HL-60 (cell line): ENCODE measurements at regions not wholly inside any gene's neighbourhood (a gene's known extent, or its start where the extent isn't known, plus 50 kb on each side); places are given as distances from the start of the nearest gene placed in this dataset.
"Not testable (repeated sequence)": the region's sequence is repeated elsewhere in the genome, so short reads cannot be mapped to it uniquely, and the experiment has no call there.

Experiments
- DNase-seq, 2 experiments: peaks; one replicate each; pipeline ENCODE4 v3.0.0-alpha.2; 2010 to 2020; ENCODE audit warnings: low read depth in 1 of 2, low spot score in 1 of 2
- H3K27ac ChIP-seq: fragments of 250-450 bp; sonication (Bioruptor Pico); replicated peaks from 2 replicates; pipeline ENCODE4 v1.5.1; 2020; ENCODE audit warnings: mild to moderate bottlenecking, moderate library complexity
- H3K27me3 ChIP-seq: fragments of 250-450 bp; sonication (Bioruptor Pico); 2 replicates; pipeline ENCODE4 v1.5.1; 2021; ENCODE audit warnings: mild to moderate bottlenecking, moderate library complexity; ENCODE audit not compliant: insufficient read depth, poor library complexity, severe bottlenecking
- H3K4me3 ChIP-seq: replicated peaks from 2 replicates; pipeline ENCODE4 v1.5.1; 2011; ENCODE audit warnings: mild to moderate bottlenecking, control low read depth, low read length; ENCODE audit not compliant: insufficient read depth
- GABPA ChIP-seq: IDR thresholded peaks from 2 replicates; pipeline ENCODE4 v1.6.1; 2012; ENCODE audit warnings: low read depth
- POLR2AphosphoS5 ChIP-seq: IDR thresholded peaks from 2 replicates; pipeline ENCODE4 v1.6.1; 2012; ENCODE audit warnings: low read depth
- SPI1 ChIP-seq: IDR thresholded peaks from 2 replicates; pipeline ENCODE4 v1.6.1; 2012; ENCODE audit warnings: low read depth, mild to moderate bottlenecking, borderline replicate concordance
- TF ChIP-seq, protein P1 (sequence below): IDR thresholded peaks from 2 replicates; pipeline ENCODE4 v1.6.1; 2012; ENCODE audit warnings: low read depth; ENCODE audit not compliant: insufficient replicate concordance
- TF ChIP-seq, protein P2 (sequence below): IDR thresholded peaks from one replicate; pipeline ENCODE4 v1.5.1; 2011; ENCODE audit warnings: low read length, control low read depth, inconsistent platforms; ENCODE audit not compliant: insufficient read depth

DNA sequence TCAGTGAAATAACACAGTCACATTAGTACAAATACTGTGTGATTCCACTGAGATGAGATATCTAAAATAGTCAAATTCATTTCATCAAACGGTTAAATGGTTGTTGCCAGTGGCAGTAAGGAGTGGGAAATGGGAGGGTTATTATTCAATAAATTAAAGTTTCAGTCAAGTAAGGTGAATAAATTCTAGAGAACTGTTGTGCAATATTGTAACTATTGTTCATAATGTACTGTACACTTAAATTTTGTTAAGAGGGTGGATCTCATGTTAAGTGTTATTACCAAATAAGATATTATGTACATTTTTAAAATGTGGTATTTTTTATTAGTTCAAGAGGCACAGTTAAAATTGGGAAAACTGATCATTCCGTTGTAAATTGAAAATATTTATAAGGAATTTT lies 463.3 kb upstream of the BRINP3 start:
- no peak overlapping the region for H3K4me3 ChIP-seq
- no peak overlapping the region for H3K27ac ChIP-seq
- no peak for TF ChIP-seq POLR2AphosphoS5
- TF ChIP-seq, protein P1, sequence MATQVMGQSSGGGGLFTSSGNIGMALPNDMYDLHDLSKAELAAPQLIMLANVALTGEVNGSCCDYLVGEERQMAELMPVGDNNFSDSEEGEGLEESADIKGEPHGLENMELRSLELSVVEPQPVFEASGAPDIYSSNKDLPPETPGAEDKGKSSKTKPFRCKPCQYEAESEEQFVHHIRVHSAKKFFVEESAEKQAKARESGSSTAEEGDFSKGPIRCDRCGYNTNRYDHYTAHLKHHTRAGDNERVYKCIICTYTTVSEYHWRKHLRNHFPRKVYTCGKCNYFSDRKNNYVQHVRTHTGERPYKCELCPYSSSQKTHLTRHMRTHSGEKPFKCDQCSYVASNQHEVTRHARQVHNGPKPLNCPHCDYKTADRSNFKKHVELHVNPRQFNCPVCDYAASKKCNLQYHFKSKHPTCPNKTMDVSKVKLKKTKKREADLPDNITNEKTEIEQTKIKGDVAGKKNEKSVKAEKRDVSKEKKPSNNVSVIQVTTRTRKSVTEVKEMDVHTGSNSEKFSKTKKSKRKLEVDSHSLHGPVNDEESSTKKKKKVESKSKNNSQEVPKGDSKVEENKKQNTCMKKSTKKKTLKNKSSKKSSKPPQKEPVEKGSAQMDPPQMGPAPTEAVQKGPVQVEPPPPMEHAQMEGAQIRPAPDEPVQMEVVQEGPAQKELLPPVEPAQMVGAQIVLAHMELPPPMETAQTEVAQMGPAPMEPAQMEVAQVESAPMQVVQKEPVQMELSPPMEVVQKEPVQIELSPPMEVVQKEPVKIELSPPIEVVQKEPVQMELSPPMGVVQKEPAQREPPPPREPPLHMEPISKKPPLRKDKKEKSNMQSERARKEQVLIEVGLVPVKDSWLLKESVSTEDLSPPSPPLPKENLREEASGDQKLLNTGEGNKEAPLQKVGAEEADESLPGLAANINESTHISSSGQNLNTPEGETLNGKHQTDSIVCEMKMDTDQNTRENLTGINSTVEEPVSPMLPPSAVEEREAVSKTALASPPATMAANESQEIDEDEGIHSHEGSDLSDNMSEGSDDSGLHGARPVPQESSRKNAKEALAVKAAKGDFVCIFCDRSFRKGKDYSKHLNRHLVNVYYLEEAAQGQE: no peak
- no peak for TF ChIP-seq GABPA
- no peak for TF ChIP-seq SPI1
- TF ChIP-seq, protein P2, sequence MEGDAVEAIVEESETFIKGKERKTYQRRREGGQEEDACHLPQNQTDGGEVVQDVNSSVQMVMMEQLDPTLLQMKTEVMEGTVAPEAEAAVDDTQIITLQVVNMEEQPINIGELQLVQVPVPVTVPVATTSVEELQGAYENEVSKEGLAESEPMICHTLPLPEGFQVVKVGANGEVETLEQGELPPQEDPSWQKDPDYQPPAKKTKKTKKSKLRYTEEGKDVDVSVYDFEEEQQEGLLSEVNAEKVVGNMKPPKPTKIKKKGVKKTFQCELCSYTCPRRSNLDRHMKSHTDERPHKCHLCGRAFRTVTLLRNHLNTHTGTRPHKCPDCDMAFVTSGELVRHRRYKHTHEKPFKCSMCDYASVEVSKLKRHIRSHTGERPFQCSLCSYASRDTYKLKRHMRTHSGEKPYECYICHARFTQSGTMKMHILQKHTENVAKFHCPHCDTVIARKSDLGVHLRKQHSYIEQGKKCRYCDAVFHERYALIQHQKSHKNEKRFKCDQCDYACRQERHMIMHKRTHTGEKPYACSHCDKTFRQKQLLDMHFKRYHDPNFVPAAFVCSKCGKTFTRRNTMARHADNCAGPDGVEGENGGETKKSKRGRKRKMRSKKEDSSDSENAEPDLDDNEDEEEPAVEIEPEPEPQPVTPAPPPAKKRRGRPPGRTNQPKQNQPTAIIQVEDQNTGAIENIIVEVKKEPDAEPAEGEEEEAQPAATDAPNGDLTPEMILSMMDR: no peak
- H3K27me3 ChIP-seq: no peaks in the 10 kb centered on the region
- DNase-seq: no peak

DNA sequence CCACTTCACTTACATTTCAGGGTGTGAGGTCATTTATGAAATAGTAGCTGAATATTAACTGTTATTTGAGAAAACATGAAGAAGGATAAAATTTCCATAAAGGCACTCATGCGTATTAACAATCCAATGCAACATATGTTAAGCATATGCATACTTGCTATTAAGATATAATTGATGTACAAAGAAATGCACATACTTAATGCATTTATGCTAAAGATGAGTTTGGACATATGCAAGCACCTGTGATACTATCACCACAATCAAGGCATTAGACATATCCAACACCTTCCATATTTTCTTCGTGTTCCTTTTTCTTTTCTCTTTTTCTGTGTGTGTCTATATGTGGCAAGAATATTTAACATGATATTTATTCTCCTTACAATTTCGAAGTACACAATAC lies 464.8 kb upstream of the BRINP3 start:
- no peak overlapping the region for H3K4me3 ChIP-seq
- DNase-seq: no peak
- TF ChIP-seq GABPA (no peak), SPI1 (no peak), POLR2AphosphoS5 (no peak)
- TF ChIP-seq, protein P1: no peak
- TF ChIP-seq, protein P2: no peak
- no peak overlapping the region for H3K27ac ChIP-seq
- H3K27me3 ChIP-seq: no peaks in the 10 kb centered on the region

DNA sequence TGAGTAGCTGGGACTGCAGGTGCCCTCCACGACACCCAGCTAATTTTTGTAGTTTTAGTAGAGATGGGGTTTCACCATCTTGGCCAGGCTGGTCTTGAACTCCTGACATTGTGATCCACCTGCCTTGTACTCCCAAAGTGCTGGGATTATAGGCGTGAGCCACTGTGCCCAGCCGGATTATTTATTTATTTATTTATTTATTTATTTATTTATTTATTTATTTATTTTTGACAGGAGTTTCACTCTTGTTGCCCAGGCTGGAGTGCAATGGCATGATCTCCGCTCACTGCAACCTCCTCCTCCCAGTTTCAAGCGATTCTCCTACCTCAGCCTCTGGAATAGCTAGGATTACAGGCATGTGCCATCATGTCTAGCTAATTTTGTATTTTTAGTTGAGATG lies 466.1 kb upstream of the BRINP3 start:
- not testable (repeated sequence) for H3K27ac ChIP-seq, H3K4me3 ChIP-seq, DNase-seq

DNA sequence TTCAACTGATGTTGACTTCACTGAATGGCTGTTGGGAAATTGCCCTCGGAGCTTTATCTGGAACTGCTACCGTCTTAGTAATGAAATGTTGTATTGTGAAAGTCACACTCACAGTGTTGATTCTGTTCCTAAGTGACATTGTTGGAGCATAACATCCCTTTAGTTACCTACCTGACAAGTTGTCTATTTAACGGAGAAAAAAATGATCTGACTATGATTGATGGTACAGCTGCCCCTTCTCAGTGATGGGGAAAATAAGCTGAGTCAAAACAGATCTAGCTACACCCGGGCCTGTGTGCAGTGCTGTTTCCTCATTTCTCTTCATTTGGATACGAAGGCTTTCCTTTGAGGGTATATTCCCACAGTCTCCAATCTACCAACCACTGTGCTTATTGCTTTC lies 472.3 kb upstream of the BRINP3 start:
- Histone ChIP-seq H3K4me3 (no peak overlapping the region), H3K27me3 (no peaks in the 10 kb centered on the region), H3K27ac (no peak overlapping the region)
- no peak for DNase-seq
- no peak for TF ChIP-seq POLR2AphosphoS5
- TF ChIP-seq SPI1: no peak
- TF ChIP-seq, protein P1: no peak
- TF ChIP-seq, protein P2: no peak

More for the DNA sequence above, 466.1 kb upstream of the BRINP3 start:
- H3K27me3 ChIP-seq: not testable (repeated sequence)
